ENCODE measurements at regions not wholly inside any gene's neighbourhood (a gene's known extent, or its start where the extent isn't known, plus 50 kb on each side); places are given as distances from the start of the nearest gene placed in this dataset.

GRCh38 chr4:187333151-187333550 is 609.5 kb upstream of the FAT1 start:
- Mint-ChIP-seq H3K4me1 (ENCODE audit: low read depth) (no peaks in the 10 kb centered on the region), H3K27me3 (ENCODE audit: low read depth) (no peaks in the 10 kb centered on the region), H3K36me3 (ENCODE audit: insufficient read depth) (no peaks in the 10 kb centered on the region), H3K4me3 (no peak overlapping the region), H3K9me3 (peaks cover 14% of the 10 kb centered on the region)
- ATAC-seq (no peak), DNase-seq (no peak)

DNA sequence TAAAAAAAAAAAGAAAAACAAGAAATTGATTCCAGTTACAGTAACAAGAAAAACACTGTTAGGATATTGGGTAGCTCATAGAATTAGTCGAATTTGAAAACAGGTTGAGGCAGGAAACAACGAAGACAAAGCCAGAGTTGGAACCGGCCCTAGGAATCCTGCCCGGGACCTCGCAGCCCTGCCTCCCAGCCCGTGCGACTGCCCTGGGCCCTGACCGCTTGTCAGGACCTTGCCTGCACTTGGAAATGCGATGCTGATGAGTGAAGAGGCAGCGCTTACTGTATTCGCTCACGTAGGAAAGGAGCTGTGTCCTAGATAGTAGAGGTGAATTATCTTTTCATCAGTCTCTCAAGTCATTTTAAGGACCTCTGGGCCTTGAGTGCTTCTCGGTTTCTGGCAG is 611.7 kb upstream of the FAT1 start:
- peaks cover 6% of the 10 kb centered on the region for H3K9me3 Mint-ChIP-seq
- no peak for DNase-seq
- H3K27me3 Mint-ChIP-seq (ENCODE audit: low read depth), result no peaks in the 10 kb centered on the region
- no peak overlapping the region for H3K4me3 Mint-ChIP-seq
- H3K4me1 Mint-ChIP-seq (ENCODE audit: low read depth), result no peaks in the 10 kb centered on the region
- no peaks in the 10 kb centered on the region for H3K36me3 Mint-ChIP-seq (ENCODE audit: insufficient read depth)
- no peak for ATAC-seq

- Mint-ChIP-seq H3K36me3 (ENCODE audit: insufficient read depth) (no peaks in the 10 kb centered on the region), H3K4me1 (ENCODE audit: low read depth) (no peaks in the 10 kb centered on the region), H3K27me3 (ENCODE audit: low read depth) (no peaks in the 10 kb centered on the region), H3K9me3 (peaks cover 16% of the 10 kb centered on the region), H3K4me3 (no peak overlapping the region)
- ATAC-seq, result no peak
- no peak for DNase-seq
These were observed 631.1 kb upstream of the FAT1 start for GRCh38 chr4:187354740-187355139.

GRCh38 chr4:187357045-187357643 is 633.5 kb upstream of the FAT1 start:
- H3K9me3 Mint-ChIP-seq, result peaks cover 16% of the 10 kb centered on the region
- H3K36me3 Mint-ChIP-seq (ENCODE audit: insufficient read depth), result no peaks in the 10 kb centered on the region
- no peaks in the 10 kb centered on the region for H3K27me3 Mint-ChIP-seq (ENCODE audit: low read depth)
- DNase-seq (no peak), ATAC-seq (no peak)
- H3K4me1 Mint-ChIP-seq (ENCODE audit: low read depth), result no peaks in the 10 kb centered on the region
- no peak overlapping the region for H3K4me3 Mint-ChIP-seq

DNA sequence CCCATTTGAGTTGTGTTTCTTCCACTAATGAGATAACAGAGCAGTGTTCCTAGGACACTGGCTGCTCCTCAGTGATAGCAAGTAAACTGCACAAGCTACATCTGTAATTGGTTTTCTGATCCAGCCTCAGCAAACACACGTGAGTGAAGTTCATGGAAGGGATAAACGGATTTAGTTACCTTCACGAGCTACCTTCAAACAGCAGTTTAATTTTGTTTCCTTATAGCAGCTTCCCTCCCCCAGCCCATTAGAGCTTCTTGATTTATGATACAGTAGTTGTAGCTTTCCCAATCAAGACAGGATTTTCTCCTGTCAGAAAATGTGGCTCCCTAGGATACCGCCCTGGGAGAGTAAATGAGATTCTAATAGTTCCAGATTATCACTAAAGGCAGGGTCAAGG is 634.2 kb upstream of the FAT1 start:
- peaks cover 14% of the 10 kb centered on the region for H3K9me3 Mint-ChIP-seq
- DNase-seq (no peak), ATAC-seq (no peak)
- H3K4me3 Mint-ChIP-seq, result no peak overlapping the region
- H3K36me3 Mint-ChIP-seq (ENCODE audit: insufficient read depth), result no peaks in the 10 kb centered on the region
- H3K4me1 Mint-ChIP-seq (ENCODE audit: low read depth), result no peaks in the 10 kb centered on the region
- H3K27me3 Mint-ChIP-seq (ENCODE audit: low read depth), result no peaks in the 10 kb centered on the region

DNA sequence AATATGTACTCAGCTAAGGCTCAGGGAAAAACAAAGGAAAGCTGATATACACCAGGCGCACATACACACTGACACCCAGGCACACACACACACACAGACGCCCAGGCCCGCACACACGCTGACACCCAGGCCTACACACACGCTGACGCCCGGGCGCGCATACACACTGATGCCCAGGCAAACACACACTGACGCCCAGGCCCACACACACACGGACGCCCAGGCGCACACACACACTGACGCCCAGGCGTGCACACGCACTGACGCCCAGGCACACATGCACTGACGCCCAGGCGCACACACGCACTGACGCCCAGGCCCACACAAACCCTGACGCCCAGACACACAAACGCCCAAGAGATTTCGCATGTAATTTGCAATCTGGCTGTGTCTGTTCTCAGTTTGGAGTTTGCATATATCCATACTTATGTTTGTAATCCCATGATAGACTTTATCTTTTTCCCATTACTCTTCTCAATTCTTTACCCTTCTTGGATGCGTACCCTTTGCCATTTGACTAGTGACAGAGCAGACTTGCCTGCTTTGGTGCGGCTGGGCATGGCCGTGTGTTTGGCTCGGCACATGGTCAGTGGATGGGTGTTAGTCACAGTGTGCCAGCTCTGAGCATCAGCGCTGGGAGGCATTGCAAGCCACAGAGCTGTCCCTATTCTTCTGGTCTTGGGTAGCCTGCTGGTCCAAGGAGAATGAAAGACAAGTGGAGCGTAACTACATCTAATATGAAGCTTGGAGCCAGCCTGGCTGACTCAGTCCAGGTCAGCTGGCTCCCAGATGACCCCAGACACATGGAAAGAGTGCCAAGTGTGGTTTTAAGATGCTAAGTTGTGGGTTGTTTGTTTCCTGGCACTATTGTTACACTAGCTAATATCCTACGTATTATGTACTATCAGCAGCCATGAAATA is 632.4 kb upstream of the ZFP42 start:
- no peak for DNase-seq
- Mint-ChIP-seq H3K36me3 (ENCODE audit: insufficient read depth) (no peaks in the 10 kb centered on the region), H3K4me1 (ENCODE audit: low read depth) (no peaks in the 10 kb centered on the region), H3K27me3 (ENCODE audit: low read depth) (no peaks in the 10 kb centered on the region), H3K4me3 (no peak overlapping the region), H3K9me3 (peaks cover 9% of the 10 kb centered on the region)
- no peak for ATAC-seq

DNA sequence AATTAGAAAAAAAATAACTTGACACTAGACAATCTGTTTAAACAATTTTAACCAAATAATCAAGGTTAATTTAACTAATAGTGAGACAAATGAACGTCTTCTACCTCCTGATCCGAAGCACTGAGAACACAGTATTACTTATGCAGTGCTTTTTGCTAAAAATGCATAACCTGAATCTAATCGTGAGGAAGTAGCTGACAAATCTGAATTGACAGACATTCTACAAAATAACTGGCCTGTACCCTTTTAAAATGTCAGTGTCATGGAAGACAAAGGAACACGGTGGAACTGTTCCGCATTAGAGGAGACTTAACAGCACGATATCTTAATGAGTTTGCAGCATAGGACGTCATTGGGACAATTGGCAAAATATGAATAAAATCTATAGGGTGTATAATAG is 631.2 kb upstream of the ZFP42 start:
- H3K4me1 Mint-ChIP-seq (ENCODE audit: low read depth), result no peaks in the 10 kb centered on the region
- ATAC-seq (no peak), DNase-seq (no peak)
- no peak overlapping the region for H3K4me3 Mint-ChIP-seq
- peaks cover 7% of the 10 kb centered on the region for H3K9me3 Mint-ChIP-seq
- H3K36me3 Mint-ChIP-seq (ENCODE audit: insufficient read depth), result no peaks in the 10 kb centered on the region
- H3K27me3 Mint-ChIP-seq (ENCODE audit: low read depth), result no peaks in the 10 kb centered on the region

DNA sequence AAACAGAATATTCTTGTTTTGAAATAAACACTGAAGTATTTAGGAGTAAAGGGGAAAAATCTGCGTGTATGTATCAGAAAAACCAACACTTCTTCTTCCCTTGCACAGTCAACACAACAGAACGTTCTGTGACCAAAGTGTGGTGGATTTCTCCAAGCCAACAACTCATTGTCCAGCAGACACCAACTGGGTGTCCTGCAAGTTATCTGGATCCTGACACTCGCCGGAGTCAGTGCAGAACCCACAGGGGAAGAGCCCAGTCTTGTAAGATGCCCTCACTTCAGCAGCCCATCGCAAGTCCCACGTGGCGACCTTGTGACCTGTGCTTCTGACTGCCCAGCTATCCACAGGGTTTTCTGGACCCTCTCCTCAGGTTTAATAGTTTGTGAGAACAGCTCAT is 630.7 kb upstream of the ZFP42 start:
- ATAC-seq, result no peak
- no peak for DNase-seq
- peaks cover 5% of the 10 kb centered on the region for H3K9me3 Mint-ChIP-seq
- H3K4me3 Mint-ChIP-seq, result no peak overlapping the region
- no peaks in the 10 kb centered on the region for H3K36me3 Mint-ChIP-seq (ENCODE audit: insufficient read depth)
- no peaks in the 10 kb centered on the region for H3K4me1 Mint-ChIP-seq (ENCODE audit: low read depth)
- no peaks in the 10 kb centered on the region for H3K27me3 Mint-ChIP-seq (ENCODE audit: low read depth)

DNA sequence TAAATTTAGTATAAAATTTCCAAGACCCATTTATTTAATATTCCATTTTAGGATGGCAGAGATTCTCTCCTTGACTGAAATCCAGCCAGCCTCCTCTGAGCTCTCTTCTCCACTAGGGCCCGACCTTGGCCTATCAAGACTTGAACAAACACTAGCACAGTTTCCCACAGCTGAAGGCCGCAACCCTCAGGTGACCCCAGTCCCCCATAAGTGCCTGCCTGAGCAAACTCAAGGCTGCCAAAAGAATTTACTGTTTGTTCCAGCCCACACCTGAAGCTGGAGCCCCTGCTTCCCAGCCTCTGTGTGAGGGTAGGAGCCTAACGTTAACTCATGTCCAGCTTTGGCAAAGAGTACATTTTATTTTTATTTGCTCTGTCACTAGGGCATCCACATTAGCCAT is 629.0 kb upstream of the ZFP42 start:
- Mint-ChIP-seq H3K4me1 (ENCODE audit: low read depth) (no peaks in the 10 kb centered on the region), H3K27me3 (ENCODE audit: low read depth) (no peaks in the 10 kb centered on the region), H3K4me3 (no peak overlapping the region), H3K36me3 (ENCODE audit: insufficient read depth) (no peaks in the 10 kb centered on the region), H3K9me3 (peaks cover 5% of the 10 kb centered on the region)
- DNase-seq (no peak), ATAC-seq (no peak)

DNA sequence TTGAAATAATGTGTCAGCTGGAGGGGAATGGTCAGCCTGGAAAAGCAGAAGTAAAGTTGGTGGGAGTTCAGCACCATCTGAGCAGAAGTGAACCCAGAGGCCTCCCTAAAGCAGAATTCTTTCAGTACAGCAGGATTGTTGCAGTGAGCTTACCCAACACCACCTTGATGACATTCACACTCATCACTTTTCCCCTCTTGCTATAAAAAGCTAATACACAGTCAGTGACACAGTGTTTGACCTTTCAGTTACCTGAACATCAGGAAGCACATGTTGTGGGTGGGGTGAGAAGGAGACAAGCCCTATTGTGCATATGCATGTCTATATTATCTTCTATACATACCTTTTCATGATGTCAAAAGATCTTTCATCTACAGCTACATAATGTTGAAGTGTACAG is 624.7 kb upstream of the ZFP42 start:
- Mint-ChIP-seq H3K4me3 (no peak overlapping the region), H3K4me1 (ENCODE audit: low read depth) (no peaks in the 10 kb centered on the region), H3K27me3 (ENCODE audit: low read depth) (no peaks in the 10 kb centered on the region), H3K36me3 (ENCODE audit: insufficient read depth) (no peaks in the 10 kb centered on the region), H3K9me3 (peaks cover 5% of the 10 kb centered on the region)
- ATAC-seq, result no peak
- DNase-seq, result no peak

DNA sequence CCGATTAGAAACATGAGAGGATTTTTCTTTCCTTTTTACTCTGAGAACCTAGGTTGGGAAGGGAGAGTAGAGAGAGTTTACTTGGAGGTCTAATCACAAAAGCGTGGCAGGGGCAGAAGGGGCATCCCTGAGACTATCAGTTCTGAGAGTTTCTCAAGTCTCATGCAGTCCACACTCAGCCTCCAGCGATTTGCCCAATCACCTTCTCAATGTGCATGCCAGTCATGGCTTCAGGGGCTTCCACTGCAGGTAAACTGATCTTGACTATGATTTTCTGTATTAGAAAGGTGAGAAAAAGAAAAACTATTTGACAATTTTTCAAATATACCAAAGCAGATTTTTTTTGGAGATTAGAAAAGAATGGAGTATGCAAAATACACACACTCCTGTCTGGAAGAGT is 617.1 kb upstream of the ZFP42 start:
- H3K36me3 Mint-ChIP-seq (ENCODE audit: insufficient read depth), result no peaks in the 10 kb centered on the region
- H3K4me3 Mint-ChIP-seq, result no peak overlapping the region
- no peaks in the 10 kb centered on the region for H3K27me3 Mint-ChIP-seq (ENCODE audit: low read depth)
- no peaks in the 10 kb centered on the region for H3K4me1 Mint-ChIP-seq (ENCODE audit: low read depth)
- DNase-seq (no peak), ATAC-seq (no peak)
- peaks cover 21% of the 10 kb centered on the region for H3K9me3 Mint-ChIP-seq

DNA sequence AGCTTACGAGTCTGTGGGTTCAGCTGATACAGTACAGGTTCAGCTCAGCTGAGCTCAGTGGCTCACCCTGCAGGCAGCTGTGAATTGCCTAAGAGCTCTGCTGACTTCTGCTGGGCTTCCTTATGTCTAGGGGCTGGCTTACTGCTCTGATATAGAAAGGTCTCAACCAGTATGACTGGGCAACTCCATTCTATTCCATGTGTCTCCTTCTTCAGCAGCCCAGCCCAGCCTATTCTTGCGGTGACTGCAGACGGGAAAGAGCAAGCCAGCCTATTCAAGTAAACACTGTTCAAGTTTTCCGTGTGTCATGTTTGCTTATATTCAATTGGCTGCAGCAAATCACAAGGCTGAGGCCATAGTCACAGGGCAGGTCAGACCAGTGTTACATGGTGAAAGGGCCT is 615.4 kb upstream of the ZFP42 start:
- DNase-seq, result no peak
- Mint-ChIP-seq H3K9me3 (peaks cover 25% of the 10 kb centered on the region), H3K36me3 (ENCODE audit: insufficient read depth) (no peaks in the 10 kb centered on the region), H3K4me1 (ENCODE audit: low read depth) (no peaks in the 10 kb centered on the region), H3K4me3 (no peak overlapping the region), H3K27me3 (ENCODE audit: low read depth) (no peaks in the 10 kb centered on the region)
- ATAC-seq, result no peak

DNA sequence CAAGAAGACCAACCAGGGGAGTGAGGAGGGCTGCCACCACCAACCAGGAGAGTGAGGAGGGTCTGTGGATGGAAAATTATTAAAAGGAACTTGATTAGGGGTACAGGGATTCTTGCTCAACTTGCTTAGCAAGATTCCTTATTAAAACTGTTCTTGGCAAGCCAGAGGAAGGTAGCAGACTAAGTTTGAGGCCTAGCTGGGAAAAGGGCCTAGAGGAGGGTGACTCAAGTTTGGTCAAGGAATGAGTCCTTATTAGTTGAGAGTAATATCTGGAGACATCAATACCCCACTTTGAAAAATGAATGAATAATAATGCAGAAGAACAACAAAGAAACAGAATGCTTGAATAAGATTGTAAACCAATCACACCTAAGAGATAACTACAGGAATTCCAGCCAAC is 612.4 kb upstream of the ZFP42 start:
- Mint-ChIP-seq H3K4me3 (no peak overlapping the region), H3K27me3 (ENCODE audit: low read depth) (no peaks in the 10 kb centered on the region), H3K36me3 (ENCODE audit: insufficient read depth) (no peaks in the 10 kb centered on the region), H3K9me3 (peaks cover 23% of the 10 kb centered on the region), H3K4me1 (ENCODE audit: low read depth) (no peaks in the 10 kb centered on the region)
- DNase-seq (no peak), ATAC-seq (no peak)

GRCh38 chr4:187387739-187388138 is 607.8 kb upstream of the ZFP42 start:
- H3K9me3 Mint-ChIP-seq, result peaks cover 17% of the 10 kb centered on the region
- H3K4me1 Mint-ChIP-seq (ENCODE audit: low read depth), result no peaks in the 10 kb centered on the region
- H3K27me3 Mint-ChIP-seq (ENCODE audit: low read depth), result no peaks in the 10 kb centered on the region
- ATAC-seq (no peak), DNase-seq (no peak)
- no peaks in the 10 kb centered on the region for H3K36me3 Mint-ChIP-seq (ENCODE audit: insufficient read depth)
- H3K4me3 Mint-ChIP-seq, result no peak overlapping the region

- DNase-seq, result no peak
- no peak overlapping the region for H3K4me3 Mint-ChIP-seq
- H3K27me3 Mint-ChIP-seq (ENCODE audit: low read depth), result no peaks in the 10 kb centered on the region
- no peaks in the 10 kb centered on the region for H3K4me1 Mint-ChIP-seq (ENCODE audit: low read depth)
- H3K36me3 Mint-ChIP-seq (ENCODE audit: insufficient read depth), result no peaks in the 10 kb centered on the region
- ATAC-seq, result no peak
- peaks cover 13% of the 10 kb centered on the region for H3K9me3 Mint-ChIP-seq
These were observed 606.2 kb upstream of the ZFP42 start for GRCh38 chr4:187389420-187389819.
